ENCODE measurements at regions not wholly inside any gene's neighbourhood (a gene's known extent, or its start where the extent isn't known, plus 50 kb on each side); places are given as distances from the start of the nearest gene placed in this dataset.

DNA sequence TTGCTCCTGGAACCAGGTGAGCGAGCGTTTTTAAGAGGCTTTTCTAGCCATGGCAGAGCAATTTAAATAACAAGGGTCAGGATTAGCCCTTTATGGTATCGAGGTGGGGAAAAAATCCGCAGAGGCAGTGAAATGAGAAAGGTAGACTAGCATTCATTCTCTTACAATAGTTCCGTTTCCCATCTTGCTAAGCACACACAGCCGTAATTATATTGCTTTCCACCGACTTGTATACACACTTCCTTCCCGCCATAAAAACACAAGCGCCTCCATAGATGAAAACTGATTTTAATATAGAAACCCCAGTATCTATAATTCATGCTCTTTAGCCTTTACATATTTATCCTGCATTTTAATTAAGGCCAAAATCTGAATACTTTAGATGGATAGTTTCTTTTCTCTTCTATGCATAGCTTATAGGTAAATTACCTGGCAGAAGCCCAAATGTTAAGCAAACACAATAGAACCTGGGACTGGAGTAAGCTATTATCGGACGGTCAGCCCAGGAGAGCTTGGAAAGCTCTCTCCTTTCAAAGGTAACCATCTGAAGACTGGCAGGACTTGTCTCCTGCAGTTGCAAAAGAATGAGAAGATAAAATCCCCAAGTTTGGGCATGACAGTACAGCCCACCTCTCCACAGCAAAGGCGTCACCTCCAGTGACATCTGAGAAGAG lies 90.9 kb upstream of the MC3R start:
- TF ChIP-seq, protein P1, sequence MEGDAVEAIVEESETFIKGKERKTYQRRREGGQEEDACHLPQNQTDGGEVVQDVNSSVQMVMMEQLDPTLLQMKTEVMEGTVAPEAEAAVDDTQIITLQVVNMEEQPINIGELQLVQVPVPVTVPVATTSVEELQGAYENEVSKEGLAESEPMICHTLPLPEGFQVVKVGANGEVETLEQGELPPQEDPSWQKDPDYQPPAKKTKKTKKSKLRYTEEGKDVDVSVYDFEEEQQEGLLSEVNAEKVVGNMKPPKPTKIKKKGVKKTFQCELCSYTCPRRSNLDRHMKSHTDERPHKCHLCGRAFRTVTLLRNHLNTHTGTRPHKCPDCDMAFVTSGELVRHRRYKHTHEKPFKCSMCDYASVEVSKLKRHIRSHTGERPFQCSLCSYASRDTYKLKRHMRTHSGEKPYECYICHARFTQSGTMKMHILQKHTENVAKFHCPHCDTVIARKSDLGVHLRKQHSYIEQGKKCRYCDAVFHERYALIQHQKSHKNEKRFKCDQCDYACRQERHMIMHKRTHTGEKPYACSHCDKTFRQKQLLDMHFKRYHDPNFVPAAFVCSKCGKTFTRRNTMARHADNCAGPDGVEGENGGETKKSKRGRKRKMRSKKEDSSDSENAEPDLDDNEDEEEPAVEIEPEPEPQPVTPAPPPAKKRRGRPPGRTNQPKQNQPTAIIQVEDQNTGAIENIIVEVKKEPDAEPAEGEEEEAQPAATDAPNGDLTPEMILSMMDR (IDR thresholded peaks at IDR 0.05 in 8 of 11, conservative IDR thresholded peaks at IDR 0.05 in 3 of 11) = no peak
- TF ChIP-seq POLR2A (IDR thresholded peaks at IDR 0.05) = no peak
- TF ChIP-seq POLR2AphosphoS5 (IDR thresholded peaks at IDR 0.05) = no peak

Measured in spleen (tissue), 7 donors.